Bronchial epithelial cell (primary cell): ENCODE measurements at regions not wholly inside any gene's neighbourhood (a gene's known extent, or its start where the extent isn't known, plus 50 kb on each side); places are given as distances from the start of the nearest gene placed in this dataset.

Experiments
- DNase-seq: peaks from one replicate; pipeline ENCODE4 v3.0.0-alpha.2; 2010; ENCODE audit warnings: low read depth
- FAIRE-seq: peaks from 2 replicates; lab custom pipeline; 2011; peaks lifted over from hg19 to GRCh38; lab: Jason Lieb, UNC
- H3K27me3 ChIP-seq: 2 replicates; pipeline ENCODE4 v1.5.1; 2011; ENCODE audit warnings: low read length; ENCODE audit not compliant: control insufficient read depth, insufficient read depth
- H3K36me3 ChIP-seq: 2 replicates; pipeline ENCODE4 v1.5.1; 2011; ENCODE audit warnings: low read length; ENCODE audit not compliant: control insufficient read depth, insufficient read depth
- H3K4me3 ChIP-seq: 2 replicates; pipeline ENCODE4 v1.5.1; 2011; ENCODE audit warnings: mild to moderate bottlenecking, low read depth, low read length, control low read depth
- CTCF ChIP-seq: IDR thresholded peaks from 2 replicates; pipeline ENCODE4 v1.5.1; 2011; ENCODE audit warnings: mild to moderate bottlenecking, moderate library complexity, low read length, control low read depth, inconsistent platforms; ENCODE audit not compliant: insufficient read depth, severe bottlenecking

- FAIRE-seq, result no peak
- Histone ChIP-seq H3K4me3 (no peak overlapping the region), H3K27me3 (no peaks in the 10 kb centered on the region), H3K36me3 (no peaks in the 10 kb centered on the region)
- DNase-seq, result no peak
- TF ChIP-seq CTCF, result no peak
Observed at GRCh38 chr4:3860913-3861636, 94.9 kb downstream of the ADRA2C start.

- Histone ChIP-seq H3K36me3 (no peaks in the 10 kb centered on the region), H3K27me3 (no peaks in the 10 kb centered on the region), H3K4me3 (no peak overlapping the region)
- FAIRE-seq (peak; percentile 70), DNase-seq (no peak)
- TF ChIP-seq CTCF, result no peak
Observed at GRCh38 chr4:3861720-3862639, 95.8 kb downstream of the ADRA2C start.

GRCh38 chr4:3862640-3863420 lies 96.6 kb downstream of the ADRA2C start:
- DNase-seq (no peak), FAIRE-seq (no peak)
- Histone ChIP-seq H3K36me3 (no peaks in the 10 kb centered on the region), H3K4me3 (no peak overlapping the region), H3K27me3 (no peaks in the 10 kb centered on the region)
- no peak for TF ChIP-seq CTCF

GRCh38 chr4:3863841-3864741 lies 97.9 kb downstream of the ADRA2C start:
- H3K4me3 ChIP-seq, result no peak overlapping the region
- no peak for FAIRE-seq
- H3K27me3 ChIP-seq, result no peaks in the 10 kb centered on the region
- DNase-seq, result peak; percentile 4
- TF ChIP-seq CTCF, result no peak
- no peaks in the 10 kb centered on the region for H3K36me3 ChIP-seq
